ENCODE measurements at regions not wholly inside any gene's neighbourhood (a gene's known extent, or its start where the extent isn't known, plus 50 kb on each side); places are given as distances from the start of the nearest gene placed in this dataset.

- DNase-seq (ENCODE audit: low spot score), result no peak
Observed at GRCh38 chr18:56171848-56172247, 466.5 kb downstream of the TXNL1 start.

DNA sequence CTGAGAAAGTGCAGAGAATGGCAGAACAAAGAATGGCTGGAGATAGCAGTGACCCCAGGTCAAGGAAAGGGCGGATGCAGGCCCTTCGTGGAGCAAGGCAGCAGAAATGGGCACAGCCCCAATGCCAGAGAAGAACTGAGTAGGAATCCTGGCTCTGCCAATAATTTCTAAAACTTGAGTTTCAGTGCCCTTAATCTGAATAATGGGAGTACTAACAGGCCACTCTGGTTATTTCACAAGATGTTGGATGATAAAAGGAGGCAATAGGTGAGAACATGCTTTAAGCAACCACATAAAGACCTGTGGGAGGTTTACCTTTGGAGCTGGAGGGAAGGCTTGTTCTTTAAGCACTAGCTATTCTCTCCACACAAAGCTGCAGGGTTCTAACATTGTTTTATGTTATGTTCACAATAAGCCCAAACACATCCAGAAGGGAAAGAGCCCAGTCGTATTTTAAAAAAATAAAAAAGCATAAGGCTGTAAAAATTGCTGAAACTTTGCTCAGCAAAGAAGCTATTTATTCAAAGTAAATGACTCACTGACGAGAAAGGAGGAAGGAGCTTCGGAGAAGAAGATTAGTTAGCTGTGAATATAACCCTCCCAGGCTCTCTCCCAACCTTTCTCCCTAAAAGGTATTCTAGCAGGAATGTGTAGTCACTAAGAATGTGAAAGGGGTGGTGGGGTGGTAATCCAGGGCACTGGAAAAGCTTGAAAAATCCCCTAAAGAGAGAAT is 470.2 kb downstream of the TXNL1 start:
- DNase-seq (ENCODE audit: low spot score), result no peak

DNA sequence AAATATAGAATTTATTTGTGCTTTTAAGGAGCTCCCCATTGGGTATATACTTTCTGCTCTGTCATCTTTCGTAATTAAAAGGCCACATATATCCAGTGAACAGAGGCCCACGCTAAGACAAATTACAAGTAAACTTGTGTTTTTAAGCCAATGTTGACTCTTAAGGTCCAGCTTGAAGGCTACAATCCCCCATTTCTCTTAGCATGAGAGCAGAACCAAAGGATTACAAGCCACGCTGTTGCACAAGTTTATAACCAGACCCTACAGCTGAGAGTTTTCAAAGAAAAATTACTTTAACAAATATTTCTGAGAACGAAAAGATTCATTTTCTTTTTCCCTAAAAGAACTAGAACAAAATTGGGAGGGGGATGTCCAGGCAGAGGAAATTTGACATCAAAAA is 471.0 kb downstream of the TXNL1 start:
- no peak for DNase-seq (ENCODE audit: low spot score)

GRCh38 chr18:56166914-56167313 is 471.5 kb downstream of the TXNL1 start:
- DNase-seq (ENCODE audit: low spot score), result no peak

GRCh38 chr18:56165601-56166355 is 472.6 kb downstream of the TXNL1 start:
- no peak for DNase-seq (ENCODE audit: low spot score)

DNA sequence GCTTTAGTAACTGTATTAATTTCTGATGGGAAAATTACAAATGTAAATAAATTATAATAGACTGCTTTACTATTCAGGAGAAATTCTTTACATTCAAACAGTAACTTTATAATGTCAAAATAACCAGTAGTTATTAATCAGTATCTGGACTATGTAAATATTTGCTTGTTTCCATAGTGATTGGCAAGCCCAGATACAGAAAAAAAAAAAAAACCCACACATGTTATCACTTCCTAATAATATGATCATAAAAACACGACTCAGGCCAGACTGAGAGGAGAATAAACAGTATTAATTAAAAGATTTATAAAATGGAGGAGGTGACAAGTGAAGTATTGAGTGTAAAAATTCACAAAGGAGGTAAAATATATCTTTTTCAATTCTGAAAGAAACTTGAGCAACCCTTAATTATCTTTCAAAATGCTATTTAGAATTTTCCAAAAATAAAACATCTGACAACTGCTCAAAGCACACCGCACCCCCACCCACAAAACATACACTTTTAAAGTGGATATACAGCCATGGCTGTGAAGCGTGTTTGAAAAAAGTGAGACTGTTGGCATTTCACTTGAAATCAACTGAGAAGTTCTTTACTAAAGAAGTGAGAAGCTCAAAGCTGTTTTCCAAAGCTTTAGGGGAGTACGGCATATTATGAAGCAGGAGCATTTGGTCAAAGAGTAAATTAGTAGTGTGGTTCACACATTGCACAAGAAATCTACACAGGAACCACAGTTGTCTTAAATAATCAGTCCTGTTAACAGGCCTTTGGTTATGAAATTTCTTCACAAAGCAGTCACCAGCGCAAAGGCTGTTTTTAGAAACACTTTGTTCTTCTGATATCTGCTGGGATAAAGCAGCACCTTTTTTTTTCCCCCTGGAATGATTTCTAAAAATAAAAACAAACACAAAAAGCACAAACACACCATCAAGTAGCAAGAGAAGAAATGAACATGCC is 475.8 kb downstream of the TXNL1 start:
- DNase-seq (ENCODE audit: low spot score), result no peak

DNA sequence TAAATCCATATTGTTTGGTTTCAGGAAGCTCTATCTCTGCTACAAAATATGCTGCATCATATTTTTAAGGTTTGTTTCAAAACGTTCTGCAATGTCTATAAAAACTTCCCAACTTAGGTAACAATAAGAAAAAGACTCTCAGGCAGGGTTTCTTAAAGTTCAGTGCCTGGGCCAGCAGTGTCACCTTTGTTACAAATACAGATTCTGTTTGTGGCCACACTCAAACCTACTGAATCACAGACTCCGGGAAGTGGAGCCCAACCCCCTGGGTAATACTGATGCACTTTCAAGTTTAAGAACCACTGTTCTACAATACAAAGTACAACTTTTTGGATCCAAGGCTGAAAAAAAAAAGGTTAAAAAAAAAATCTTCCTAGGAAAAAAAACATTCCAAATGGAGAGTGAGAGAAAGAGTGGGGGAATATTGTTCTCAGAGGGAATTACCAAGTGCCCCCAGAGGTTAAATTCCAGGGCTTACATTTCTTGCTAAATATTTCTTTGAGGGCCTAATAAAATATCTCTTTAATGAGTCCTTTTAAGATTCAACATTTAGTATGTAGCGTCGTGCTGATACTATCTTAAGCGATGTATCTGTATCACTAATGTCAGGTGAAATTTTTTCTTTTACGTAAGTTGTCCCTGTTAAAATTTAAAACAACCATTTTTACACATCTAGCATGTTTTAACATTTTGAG is 476.7 kb downstream of the TXNL1 start:
- DNase-seq (ENCODE audit: low spot score), result no peak

DNA sequence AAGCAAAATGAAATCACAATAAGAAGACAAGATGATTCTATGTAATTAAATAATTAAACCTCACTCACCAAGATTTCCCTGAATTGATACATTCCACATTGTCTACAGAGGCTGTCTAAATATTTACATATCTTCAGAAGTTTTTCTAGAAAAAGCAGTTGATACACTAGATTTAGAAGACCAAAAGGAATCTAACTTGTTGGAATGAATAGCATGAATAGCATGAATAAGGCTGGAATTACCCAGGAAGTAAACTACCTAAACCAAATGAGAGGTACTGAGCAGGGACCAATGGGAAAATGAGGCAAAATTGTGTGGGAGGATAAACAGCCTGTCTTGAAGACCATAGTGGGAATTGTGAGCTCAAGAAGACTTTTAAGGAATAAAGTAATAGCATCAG is 479.7 kb downstream of the TXNL1 start:
- no peak for DNase-seq (ENCODE audit: low spot score)

GRCh38 chr18:56157541-56157940 is 480.9 kb downstream of the TXNL1 start:
- DNase-seq (ENCODE audit: low spot score), result no peak

GRCh38 chr18:56152551-56153310 is 485.7 kb downstream of the TXNL1 start:
- no peak for DNase-seq (ENCODE audit: low spot score)

DNA sequence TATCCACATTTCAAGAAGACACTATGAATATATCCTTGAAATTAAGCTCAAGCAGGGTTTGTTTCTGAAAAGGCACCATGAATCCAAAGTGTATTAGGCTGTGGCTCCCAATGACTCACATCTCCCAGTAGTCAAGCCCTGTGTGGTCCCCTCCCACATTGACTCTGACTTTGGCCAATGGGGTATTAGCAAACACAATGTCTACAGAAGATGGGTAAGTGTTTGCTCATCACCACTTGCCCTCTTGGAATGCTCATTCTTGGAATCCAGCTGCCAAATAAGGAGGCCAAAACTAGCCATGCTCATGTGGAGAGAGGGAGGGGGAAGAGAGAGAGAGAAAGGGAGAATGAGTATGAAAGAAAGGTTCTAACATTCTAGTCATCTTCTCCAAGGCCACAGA is 490.0 kb downstream of the TXNL1 start:
- no peak for DNase-seq (ENCODE audit: low spot score)

DNA sequence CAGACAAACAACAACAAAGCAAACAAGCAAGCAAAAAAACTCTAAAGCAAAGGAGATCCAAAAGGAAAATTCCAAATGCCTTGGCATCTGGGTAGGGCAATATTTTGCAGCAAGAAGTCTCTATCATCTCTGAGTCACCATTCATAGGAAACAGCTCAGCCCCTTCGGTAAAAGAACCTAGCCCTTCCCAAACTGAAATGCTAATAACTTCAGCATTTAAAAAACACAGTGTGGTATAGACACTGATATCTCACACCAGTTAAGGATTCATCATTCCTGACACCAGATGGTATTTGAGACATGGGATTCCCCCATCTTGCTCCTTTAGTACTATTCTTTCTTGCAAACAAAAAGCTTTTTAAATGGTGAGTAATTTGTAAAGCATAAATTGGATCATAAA is 491.8 kb downstream of the TXNL1 start:
- DNase-seq (ENCODE audit: low spot score), result no peak

- DNase-seq (ENCODE audit: low spot score), result no peak
Observed at GRCh38 chr18:56142001-56142400, 496.4 kb downstream of the TXNL1 start.

DNA sequence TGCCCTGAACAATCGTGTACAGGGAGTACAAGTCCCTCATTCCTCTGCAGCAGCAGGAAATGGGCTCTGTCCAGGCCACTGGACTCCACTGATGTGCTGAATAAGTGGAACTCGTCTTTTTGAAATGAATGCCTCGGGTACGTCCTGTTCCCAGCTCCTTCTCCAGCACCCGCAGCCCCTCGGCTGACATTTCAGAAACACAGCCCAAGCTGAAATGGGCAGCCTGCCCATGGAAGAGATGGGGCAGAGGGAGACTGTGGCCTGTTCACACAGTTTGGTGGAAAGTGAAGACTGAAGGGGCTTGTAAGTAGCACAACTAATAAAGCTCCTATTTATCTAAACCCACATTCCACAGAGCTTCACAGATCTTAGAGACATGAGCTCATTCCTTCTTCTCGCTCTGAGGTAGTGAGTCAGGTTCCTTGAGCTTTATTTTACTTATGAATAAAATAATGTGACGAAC is 498.6 kb downstream of the TXNL1 start:
- no peak for DNase-seq (ENCODE audit: low spot score)

- no peak for DNase-seq (ENCODE audit: low spot score)
Observed at GRCh38 chr18:56139372-56139771, 499.0 kb downstream of the TXNL1 start.

GRCh38 chr18:56136105-56136504 is 502.3 kb downstream of the TXNL1 start:
- DNase-seq (ENCODE audit: low spot score), result no peak

- DNase-seq (ENCODE audit: low spot score), result no peak
Observed at GRCh38 chr18:56130481-56130880, 507.9 kb downstream of the TXNL1 start.

- DNase-seq (ENCODE audit: low spot score), result no peak
Observed at GRCh38 chr18:56128153-56128791, 510.1 kb downstream of the TXNL1 start.

DNA sequence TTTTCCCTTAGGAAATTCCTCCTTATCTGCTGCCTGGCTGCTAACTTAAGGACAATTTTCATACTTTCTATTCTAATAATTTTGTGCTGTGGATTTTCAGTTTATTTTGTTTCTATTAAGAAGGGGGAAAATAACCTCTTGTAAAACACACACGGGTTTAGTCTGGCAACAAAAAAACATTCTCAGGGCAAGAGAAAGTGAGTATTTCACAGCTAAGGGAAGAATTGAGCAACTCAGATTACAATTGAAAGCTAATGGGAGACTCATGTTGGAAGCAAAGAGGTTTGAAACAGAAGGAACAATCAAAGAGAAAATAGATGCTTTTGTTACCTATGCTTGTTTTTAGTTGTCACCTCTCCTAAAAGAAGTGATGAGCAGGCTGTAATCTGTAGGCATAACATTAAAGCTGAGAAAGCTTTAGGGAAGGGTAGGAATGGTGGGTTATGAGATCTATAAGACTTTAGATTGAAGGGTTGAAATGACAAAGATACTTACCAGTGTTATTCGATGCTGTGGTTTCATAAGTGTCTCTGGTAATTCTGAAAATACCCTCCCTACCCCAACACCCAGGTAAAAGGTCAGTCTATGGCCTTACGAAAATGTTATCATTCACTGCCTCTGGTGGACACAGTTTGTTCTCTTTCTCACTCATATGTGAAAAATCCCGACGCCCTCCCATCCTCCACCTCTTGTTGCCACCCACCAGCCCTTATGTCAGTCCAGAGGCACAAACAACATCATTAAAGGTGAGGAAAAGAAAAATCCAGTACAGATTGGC is 510.9 kb downstream of the TXNL1 start:
- DNase-seq (ENCODE audit: low spot score), result no peak

- DNase-seq (ENCODE audit: low spot score), result no peak
Observed at GRCh38 chr18:56124186-56124585, 514.2 kb downstream of the TXNL1 start.
